Small intestine (tissue), 7 donors: ENCODE measurements at regions not wholly inside any gene's neighbourhood (a gene's known extent, or its start where the extent isn't known, plus 50 kb on each side); places are given as distances from the start of the nearest gene placed in this dataset.
A peak's percentile ranks its signal among the peaks of the same experiment; 100 is the strongest.

Source experiments
- DNase-seq, 2 donors: peaks; one replicate each; pipeline versions ENCODE4 v3.0.0 to v3.0.0-alpha.2; 2013
- FAIRE-seq: peaks from 2 replicates; lab custom pipeline; 2012; peaks lifted over from hg19 to GRCh38; lab: Jason Lieb, UNC
- H3K27ac ChIP-seq, 3 donors: one replicate each; pipeline ENCODE4 v1.5.1; 2013; ENCODE audit warnings: low read length in 2 of 3, mild to moderate bottlenecking in 2 of 3, control low read depth in 1 of 3, inconsistent platforms in 1 of 3, low read depth in 1 of 3, moderate library complexity in 1 of 3
- H3K27me3 ChIP-seq, 3 donors: one replicate each; pipeline ENCODE4 v1.6.1; 2013; ENCODE audit warnings: low read length in 3 of 3, inconsistent platforms in 1 of 3; ENCODE audit not compliant: control insufficient read depth in 3 of 3, insufficient read depth in 3 of 3
- H3K36me3 ChIP-seq, 3 donors: one replicate each; pipeline ENCODE4 v1.6.1; 2013; ENCODE audit warnings: low read length in 3 of 3, inconsistent platforms in 1 of 3, low read depth in 1 of 3, mild to moderate bottlenecking in 1 of 3, moderate library complexity in 1 of 3; ENCODE audit not compliant: control insufficient read depth in 3 of 3, insufficient read depth in 2 of 3
- H3K4me1 ChIP-seq, 3 donors: one replicate each; pipeline ENCODE4 v1.6.1; 2013; ENCODE audit warnings: low read length in 2 of 3, inconsistent platforms in 1 of 3, low read depth in 1 of 3, mild to moderate bottlenecking in 1 of 3, moderate library complexity in 1 of 3; ENCODE audit not compliant: control insufficient read depth in 3 of 3, insufficient read depth in 2 of 3
- H3K4me3 ChIP-seq, 3 donors: one replicate each; pipeline ENCODE4 v1.5.1; 2013; ENCODE audit warnings: low read length in 3 of 3, control low read depth in 1 of 3, inconsistent platforms in 1 of 3, low read depth in 1 of 3, mild to moderate bottlenecking in 1 of 3, moderate library complexity in 1 of 3
- H3K9me3 ChIP-seq, 2 donors: one replicate each; pipeline ENCODE4 v1.6.1; 2013; ENCODE audit warnings: low read depth in 1 of 2, low read length in 1 of 2; ENCODE audit not compliant: control insufficient read depth in 2 of 2, insufficient read depth in 1 of 2
- WGBS, 3 donors: extraction: QIAGEN DNeasy Blood & Tissue Kit; methylation state at CpG; one replicate each; pipeline ENCODE4 v1.1.7; 2013; 5-methylcytosine and 5-hydroxymethylcytosine counted together
- donor health status: healthy with polysubstance abuse.
- donor health status: control.
- donor health status: control.
- donor health status: Bipolar disorder and iron deficiency.
- donor health status: healthy.

GRCh38 chr1:11338284-11338924 lies 65.4 kb downstream of the UBIAD1 start:
- H3K27me3 ChIP-seq: peaks cover 0 to 17% (median 3%) of the 10 kb centered on the region in 3 donors
- no peak overlapping the region for H3K27ac ChIP-seq
- no peaks in the 10 kb centered on the region for H3K36me3 ChIP-seq
- FAIRE-seq: no peak
- no peak for DNase-seq
- 82 to 88% (median 85%) methylated on average over 10 of the region's 10 CpGs for WGBS, 3 donors
- H3K4me3 ChIP-seq: no peak overlapping the region
- peaks cover 2 to 11% (median 5%) of the 10 kb centered on the region in 3 donors for H3K4me1 ChIP-seq
- H3K9me3 ChIP-seq: no peaks in the 10 kb centered on the region

- H3K4me1 ChIP-seq: peaks cover 2 to 11% (median 5%) of the 10 kb centered on the region in 3 donors
- FAIRE-seq (no peak), DNase-seq (peak; percentile 60 to 77)
- WGBS, 3 donors: 7 to 14% (median 12%) methylated on average over 24 of the region's 24 CpGs
- H3K27ac ChIP-seq: no peak overlapping the region
- no peak overlapping the region for H3K4me3 ChIP-seq
- H3K27me3 ChIP-seq: peaks cover 0 to 17% (median 3%) of the 10 kb centered on the region in 3 donors
- H3K9me3 ChIP-seq: no peaks in the 10 kb centered on the region
- H3K36me3 ChIP-seq: no peaks in the 10 kb centered on the region
Observed at GRCh38 chr1:11339346-11340232, 66.6 kb downstream of the UBIAD1 start.

- Histone ChIP-seq H3K4me3 (no peak overlapping the region), H3K36me3 (no peaks in the 10 kb centered on the region), H3K27me3 (peaks cover 0 to 17% (median 3%) of the 10 kb centered on the region in 3 donors), H3K9me3 (no peaks in the 10 kb centered on the region), H3K4me1 (peaks cover 2 to 11% (median 5%) of the 10 kb centered on the region in 3 donors), H3K27ac (no peak overlapping the region)
- no peak for DNase-seq
- no peak for FAIRE-seq
- 15 to 23% (median 23%) methylated on average over 4 of the region's 4 CpGs for WGBS, 3 donors
Observed at GRCh38 chr1:11340233-11340632, 67.2 kb downstream of the UBIAD1 start.

GRCh38 chr1:11341901-11342552 lies 69.0 kb downstream of the UBIAD1 start:
- Histone ChIP-seq H3K27me3 (peaks cover 0 to 22% (median 3%) of the 10 kb centered on the region in 3 donors), H3K27ac (no peak overlapping the region), H3K4me3 (no peak overlapping the region), H3K9me3 (no peaks in the 10 kb centered on the region), H3K36me3 (no peaks in the 10 kb centered on the region), H3K4me1 (peaks cover 2 to 11% (median 5%) of the 10 kb centered on the region in 3 donors)
- WGBS, 3 donors: 12 to 37% (median 22%) methylated on average over 6 of the region's 6 CpGs
- DNase-seq: peak; percentile 22 to 43
- no peak for FAIRE-seq

GRCh38 chr1:11342621-11343032 lies 69.6 kb downstream of the UBIAD1 start:
- Histone ChIP-seq H3K4me3 (no peak overlapping the region), H3K9me3 (no peaks in the 10 kb centered on the region), H3K36me3 (no peaks in the 10 kb centered on the region), H3K27ac (no peak overlapping the region), H3K27me3 (peaks cover 0 to 22% (median 3%) of the 10 kb centered on the region in 3 donors), H3K4me1 (peaks cover 2 to 11% (median 5%) of the 10 kb centered on the region in 3 donors)
- no peak for FAIRE-seq
- 31 to 40% (median 33%) methylated on average over 6 of the region's 6 CpGs for whole genome bisulfite sequencing, 3 donors
- peak in 1 of 2 donors; percentile 53 for DNase-seq

- peaks cover 0 to 6% (median 2%) of the 10 kb centered on the region in 3 donors for H3K27me3 ChIP-seq
- no peak overlapping the region for H3K27ac ChIP-seq
- H3K36me3 ChIP-seq: no peaks in the 10 kb centered on the region
- peaks cover 0 to 5% (median 2%) of the 10 kb centered on the region in 3 donors for H3K4me1 ChIP-seq
- no peak overlapping the region for H3K4me3 ChIP-seq
- peaks cover 0 to 16% of the 10 kb centered on the region in 2 donors for H3K9me3 ChIP-seq
- no peak for FAIRE-seq
- DNase-seq: no peak
- WGBS, 3 donors: 59 to 71% (median 70%) methylated on average over 19 of the region's 19 CpGs
Observed at GRCh38 chr1:11345971-11346715, 73.1 kb downstream of the UBIAD1 start.

- H3K36me3 ChIP-seq: no peaks in the 10 kb centered on the region
- H3K4me1 ChIP-seq: no peaks in the 10 kb centered on the region
- H3K4me3 ChIP-seq: no peak overlapping the region
- peaks cover 0 to 21% of the 10 kb centered on the region in 2 donors for H3K9me3 ChIP-seq
- peaks cover 0 to 10% (median 2%) of the 10 kb centered on the region in 3 donors for H3K27me3 ChIP-seq
- 30 to 43% (median 43%) methylated on average over 14 of the region's 14 CpGs for WGBS, 3 donors
- DNase-seq: no peak
- H3K27ac ChIP-seq: no peak overlapping the region
- no peak for FAIRE-seq
Observed at GRCh38 chr1:11350265-11350664, 77.3 kb downstream of the UBIAD1 start.
